CD8-positive, alpha-beta memory T cell (primary cell): ENCODE measurements at regions not wholly inside any gene's neighbourhood (a gene's known extent, or its start where the extent isn't known, plus 50 kb on each side); places are given as distances from the start of the nearest gene placed in this dataset.

Experiments used
- CTCF ChIA-PET: fragments of 350-600 bp; sonication (Branson Sonifier 250); formaldehyde crosslinking; loops from one replicate; lab custom pipeline; 2021; ENCODE audit warnings: antibody characterized with exemption; lab: Charles Lee
- POLR2A ChIA-PET: fragments of 350-600 bp; sonication (Branson Sonifier 250); formaldehyde crosslinking; loops from one replicate; lab custom pipeline; 2021; ENCODE audit warnings: antibody characterized with exemption; lab: Charles Lee
- DNase-seq, 5 donors: peaks; one replicate each; pipeline versions ENCODE4 v3.0.0 to v3.0.0-alpha.2; 2020 to 2022; ENCODE audit warnings: mixed read lengths in 1 of 5
- H3K27ac ChIP-seq: one replicate; pipeline ENCODE4 v1.7.0; 2013; ENCODE audit warnings: low read depth, mild to moderate bottlenecking, low read length, moderate library complexity
- H3K27me3 ChIP-seq: 2 replicates; pipeline ENCODE4 v1.7.0; 2013; ENCODE audit warnings: low read length, mild to moderate bottlenecking; ENCODE audit not compliant: insufficient read depth, poor library complexity, severe bottlenecking
- H3K36me3 ChIP-seq: 2 replicates; pipeline ENCODE4 v1.7.0; 2013; ENCODE audit warnings: mild to moderate bottlenecking, low read length, moderate library complexity; ENCODE audit not compliant: insufficient read depth
- H3K4me1 ChIP-seq: 2 replicates; pipeline ENCODE4 v1.7.0; 2013; ENCODE audit warnings: mild to moderate bottlenecking, low read length, moderate library complexity; ENCODE audit not compliant: insufficient read depth
- H3K4me3 ChIP-seq: 2 replicates; pipeline ENCODE4 v1.7.0; 2013; ENCODE audit warnings: mild to moderate bottlenecking, low read length
- H3K9me3 ChIP-seq: 2 replicates; pipeline ENCODE4 v1.7.0; 2013; ENCODE audit warnings: mild to moderate bottlenecking, low read length
- H3K27ac Mint-ChIP-seq, 8 donors: one replicate each; pipeline ENCODE4 v1.8.0; 2020 to 2021; ENCODE audit warnings: mixed read lengths in 8 of 8, mild to moderate bottlenecking in 6 of 8, inconsistent platforms in 3 of 8, moderate library complexity in 3 of 8
- H3K27me3 Mint-ChIP-seq, 2 donors: one replicate each; pipeline ENCODE4 v1.8.0; 2020 to 2021; ENCODE audit warnings: mixed read lengths in 2 of 2, mild to moderate bottlenecking in 1 of 2, moderate library complexity in 1 of 2
- H3K36me3 Mint-ChIP-seq, 3 donors: one replicate each; pipeline ENCODE4 v1.8.0; 2020 to 2021; ENCODE audit warnings: mixed read lengths in 3 of 3, inconsistent platforms in 1 of 3, mild to moderate bottlenecking in 1 of 3
- H3K4me1 Mint-ChIP-seq, 3 donors: one replicate each; pipeline ENCODE4 v1.8.0; 2020 to 2021; ENCODE audit warnings: mixed read lengths in 3 of 3, inconsistent platforms in 1 of 3, mild to moderate bottlenecking in 1 of 3
- H3K4me3 Mint-ChIP-seq, 7 donors: one replicate each; pipeline ENCODE4 v1.8.0; 2020 to 2021; ENCODE audit warnings: mixed read lengths in 7 of 7, mild to moderate bottlenecking in 6 of 7, moderate library complexity in 4 of 7, inconsistent platforms in 2 of 7
- H3K9me3 Mint-ChIP-seq, 5 donors: one replicate each; pipeline ENCODE4 v1.8.0; 2020 to 2022; ENCODE audit warnings: mixed read lengths in 5 of 5, mild to moderate bottlenecking in 3 of 5, moderate library complexity in 2 of 5, inconsistent platforms in 1 of 5

- H3K4me1 ChIP-seq = no peaks in the 10 kb centered on the region
- Mint-ChIP-seq H3K27ac (no peak overlapping the region), H3K36me3 (no peaks in the 10 kb centered on the region), H3K4me3 (no peak overlapping the region), H3K4me1 (no peaks in the 10 kb centered on the region), H3K27me3 (peaks cover 6 to 8% of the 10 kb centered on the region in 2 donors), H3K9me3 (no peaks in the 10 kb centered on the region)
- POLR2A ChIA-PET = no interaction called here
- no peaks in the 10 kb centered on the region for H3K27me3 ChIP-seq
- DNase-seq = no peak
- no peak overlapping the region for H3K4me3 ChIP-seq
- H3K27ac ChIP-seq = no peak overlapping the region
- H3K36me3 ChIP-seq = no peaks in the 10 kb centered on the region
- no peaks in the 10 kb centered on the region for H3K9me3 ChIP-seq
- CTCF ChIA-PET = no interaction called here
These were observed 76.7 kb upstream of the NECTIN1 start for GRCh38 chr11:119805663-119806062.

GRCh38 chr11:119804698-119805097, 75.7 kb upstream of the NECTIN1 start:
- Histone ChIP-seq H3K4me1 (no peaks in the 10 kb centered on the region), H3K36me3 (no peaks in the 10 kb centered on the region), H3K27ac (no peak overlapping the region), H3K9me3 (no peaks in the 10 kb centered on the region), H3K4me3 (no peak overlapping the region), H3K27me3 (no peaks in the 10 kb centered on the region)
- CTCF ChIA-PET = no interaction called here
- Mint-ChIP-seq H3K4me3 (no peak overlapping the region), H3K9me3 (no peaks in the 10 kb centered on the region), H3K27me3 (peaks cover 8 to 12% of the 10 kb centered on the region in 2 donors), H3K4me1 (no peaks in the 10 kb centered on the region), H3K27ac (no peak overlapping the region), H3K36me3 (no peaks in the 10 kb centered on the region)
- no peak for DNase-seq
- POLR2A ChIA-PET = no interaction called here

- H3K27ac ChIP-seq = no peak overlapping the region
- no peaks in the 10 kb centered on the region for H3K27me3 ChIP-seq
- H3K4me1 Mint-ChIP-seq = no peaks in the 10 kb centered on the region
- H3K4me1 ChIP-seq = no peaks in the 10 kb centered on the region
- H3K9me3 ChIP-seq = no peaks in the 10 kb centered on the region
- H3K27me3 Mint-ChIP-seq = peaks cover 10 to 11% of the 10 kb centered on the region in 2 donors
- no peaks in the 10 kb centered on the region for H3K36me3 ChIP-seq
- CTCF ChIA-PET = no interaction called here
- no peak for DNase-seq
- no peak overlapping the region for H3K4me3 ChIP-seq
- H3K9me3 Mint-ChIP-seq = no peaks in the 10 kb centered on the region
- no peak overlapping the region for H3K27ac Mint-ChIP-seq
- no peaks in the 10 kb centered on the region for H3K36me3 Mint-ChIP-seq
- no peak overlapping the region for H3K4me3 Mint-ChIP-seq
- POLR2A ChIA-PET = no interaction called here
These were observed 74.8 kb upstream of the NECTIN1 start for GRCh38 chr11:119803726-119804294.

- POLR2A ChIA-PET = no interaction called here
- Mint-ChIP-seq H3K27me3 (peaks cover 10 to 11% of the 10 kb centered on the region in 2 donors), H3K36me3 (no peaks in the 10 kb centered on the region), H3K27ac (no peak overlapping the region), H3K4me1 (no peaks in the 10 kb centered on the region), H3K9me3 (no peaks in the 10 kb centered on the region), H3K4me3 (no peak overlapping the region)
- H3K36me3 ChIP-seq = no peaks in the 10 kb centered on the region
- DNase-seq = no peak
- H3K4me3 ChIP-seq = no peak overlapping the region
- CTCF ChIA-PET = no interaction called here
- H3K27me3 ChIP-seq = no peaks in the 10 kb centered on the region
- no peak overlapping the region for H3K27ac ChIP-seq
- no peaks in the 10 kb centered on the region for H3K4me1 ChIP-seq
- no peaks in the 10 kb centered on the region for H3K9me3 ChIP-seq
These were observed 74.1 kb upstream of the NECTIN1 start for GRCh38 chr11:119803139-119803538.

GRCh38 chr11:119802670-119803069, 73.7 kb upstream of the NECTIN1 start:
- POLR2A ChIA-PET = no interaction called here
- no peaks in the 10 kb centered on the region for H3K36me3 Mint-ChIP-seq
- H3K4me1 Mint-ChIP-seq = no peaks in the 10 kb centered on the region

GRCh38 chr11:119800619-119801018, 71.6 kb upstream of the NECTIN1 start:
- Histone ChIP-seq H3K9me3 (no peaks in the 10 kb centered on the region), H3K27me3 (no peaks in the 10 kb centered on the region), H3K27ac (no peak overlapping the region), H3K36me3 (no peaks in the 10 kb centered on the region), H3K4me1 (no peaks in the 10 kb centered on the region), H3K4me3 (no peak overlapping the region)
- Mint-ChIP-seq H3K36me3 (no peaks in the 10 kb centered on the region), H3K4me1 (no peaks in the 10 kb centered on the region), H3K27me3 (peaks cover 13 to 30% of the 10 kb centered on the region in 2 donors), H3K4me3 (no peak overlapping the region), H3K9me3 (no peaks in the 10 kb centered on the region), H3K27ac (no peak overlapping the region)
- CTCF ChIA-PET = no interaction called here
- POLR2A ChIA-PET = no interaction called here
- peak in 1 of 5 donors; percentile 39 for DNase-seq

More at GRCh38 chr11:119802670-119803069, 73.7 kb upstream of the NECTIN1 start:
- H3K4me1 ChIP-seq = no peaks in the 10 kb centered on the region
- Mint-ChIP-seq H3K27me3 (peaks cover 10 to 11% of the 10 kb centered on the region in 2 donors), H3K27ac (no peak overlapping the region), H3K4me3 (no peak overlapping the region), H3K9me3 (no peaks in the 10 kb centered on the region)
- DNase-seq = no peak
- H3K36me3 ChIP-seq = no peaks in the 10 kb centered on the region
- no peaks in the 10 kb centered on the region for H3K27me3 ChIP-seq
- CTCF ChIA-PET = no interaction called here
- no peaks in the 10 kb centered on the region for H3K9me3 ChIP-seq
- H3K27ac ChIP-seq = no peak overlapping the region
- no peak overlapping the region for H3K4me3 ChIP-seq

GRCh38 chr11:119800171-119800570, 71.2 kb upstream of the NECTIN1 start:
- CTCF ChIA-PET = no interaction called here
- Mint-ChIP-seq H3K4me1 (no peaks in the 10 kb centered on the region), H3K27me3 (peaks cover 12 to 33% of the 10 kb centered on the region in 2 donors), H3K27ac (no peak overlapping the region), H3K4me3 (no peak overlapping the region), H3K9me3 (no peaks in the 10 kb centered on the region), H3K36me3 (no peaks in the 10 kb centered on the region)
- no peaks in the 10 kb centered on the region for H3K4me1 ChIP-seq
- no peaks in the 10 kb centered on the region for H3K9me3 ChIP-seq
- DNase-seq = no peak
- no peaks in the 10 kb centered on the region for H3K36me3 ChIP-seq
- no peak overlapping the region for H3K27ac ChIP-seq
- H3K27me3 ChIP-seq = no peaks in the 10 kb centered on the region
- no peak overlapping the region for H3K4me3 ChIP-seq
- POLR2A ChIA-PET = no interaction called here

- H3K9me3 Mint-ChIP-seq = no peaks in the 10 kb centered on the region
- ChIA-PET CTCF (no interaction called here), POLR2A (no interaction called here)
- peaks cover 12 to 35% of the 10 kb centered on the region in 2 donors for H3K27me3 Mint-ChIP-seq
- no peaks in the 10 kb centered on the region for H3K27me3 ChIP-seq
- H3K9me3 ChIP-seq = no peaks in the 10 kb centered on the region
- no peaks in the 10 kb centered on the region for H3K36me3 Mint-ChIP-seq
- no peak overlapping the region for H3K4me3 Mint-ChIP-seq
- no peak overlapping the region for H3K4me3 ChIP-seq
- no peaks in the 10 kb centered on the region for H3K4me1 ChIP-seq
- no peaks in the 10 kb centered on the region for H3K36me3 ChIP-seq
- H3K27ac ChIP-seq = no peak overlapping the region
- H3K27ac Mint-ChIP-seq = no peak overlapping the region
- H3K4me1 Mint-ChIP-seq = no peaks in the 10 kb centered on the region
- no peak for DNase-seq
These were observed 69.7 kb upstream of the NECTIN1 start for GRCh38 chr11:119798656-119799055.
